Stimulated activated CD4-positive, alpha-beta T cell treated with anti-CD3 and anti-CD28 coated beads, Interleukin-2, amount 100 ng/mL, for 48 hours (primary cell): ENCODE measurements at regions not wholly inside any gene's neighbourhood (a gene's known extent, or its start where the extent isn't known, plus 50 kb on each side); places are given as distances from the start of the nearest gene placed in this dataset.
"Not testable (repeated sequence)": the region's sequence is repeated elsewhere in the genome, so short reads cannot be mapped to it uniquely, and the experiment has no call there.

Source experiments
- DNase-seq, 2 donors: peaks; one replicate each; pipeline ENCODE4 v3.0.0-alpha.2; 2020

DNA sequence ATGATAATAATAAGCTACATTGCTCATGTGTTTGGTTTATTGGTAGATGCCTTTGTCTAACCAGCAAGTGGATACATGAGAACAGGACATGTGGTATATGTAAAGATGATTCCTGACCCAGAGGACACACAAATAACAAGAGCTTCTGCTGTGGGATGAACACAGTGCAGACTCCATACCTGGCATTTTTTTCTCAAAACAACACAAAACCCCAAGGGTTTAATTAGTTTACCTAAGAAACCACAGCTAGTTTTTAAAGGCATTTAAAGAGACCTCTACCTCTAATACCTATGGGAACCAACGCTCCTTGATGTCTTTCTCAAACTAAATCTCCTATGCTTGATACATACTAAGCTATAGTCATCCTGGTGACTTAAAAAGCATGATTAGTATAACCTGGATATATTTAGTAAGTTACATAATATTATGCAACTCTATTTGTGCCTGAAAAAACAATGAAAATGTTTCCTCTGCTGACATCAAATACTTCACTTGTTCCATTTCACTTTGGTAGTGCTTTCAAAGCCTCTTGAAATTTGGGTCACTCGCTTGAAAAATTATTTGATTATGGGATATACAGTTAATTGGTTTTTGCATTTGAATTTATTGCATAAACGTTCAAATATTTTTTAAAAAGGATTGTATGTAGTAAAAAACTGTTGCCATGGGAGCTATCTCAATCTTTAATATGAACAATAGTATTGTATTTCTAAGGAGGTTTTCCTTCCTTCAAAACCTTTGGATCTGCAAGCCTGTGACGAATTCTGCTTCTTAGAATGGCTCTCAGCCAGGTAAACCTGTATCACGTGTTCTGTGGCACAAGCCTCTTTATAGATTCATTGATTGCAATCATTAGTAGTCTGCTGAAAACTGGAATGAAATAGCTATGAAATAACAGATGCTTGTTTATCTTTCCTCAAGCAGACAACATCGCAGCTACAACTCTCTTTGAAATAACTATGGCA is 233.0 kb upstream of the KCNMB2 start:
- DNase-seq = no peak

DNA sequence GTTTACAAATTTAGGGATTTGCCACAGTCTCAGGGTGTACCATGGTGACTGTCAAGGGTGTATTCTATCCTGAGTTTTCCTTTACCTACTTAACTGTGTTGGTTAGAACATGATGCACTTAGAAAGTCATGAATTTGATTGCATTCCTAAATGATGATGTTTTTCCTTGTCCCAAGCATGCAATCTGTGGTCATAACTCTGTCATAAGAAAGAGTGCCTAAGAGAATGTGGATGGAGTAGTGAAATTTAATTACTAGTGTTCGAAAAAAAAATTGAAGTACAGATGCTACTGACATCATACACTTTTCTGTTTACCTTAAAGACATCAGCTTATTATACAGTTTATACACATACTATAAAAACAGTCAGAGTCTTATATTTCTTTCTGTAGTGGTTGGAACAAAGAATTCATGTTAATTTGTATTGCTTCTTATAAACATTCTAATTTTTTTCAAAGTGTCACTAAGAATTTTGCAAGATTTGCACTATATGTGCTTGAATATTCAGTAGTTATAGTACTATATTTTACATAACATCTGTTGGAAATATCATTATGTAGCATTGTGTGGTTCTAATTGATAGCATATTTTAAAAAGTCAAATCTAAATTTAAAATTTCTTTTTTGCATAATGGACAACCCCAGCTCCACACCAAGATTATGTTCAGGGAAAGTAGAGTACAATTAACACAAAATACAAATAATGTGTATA is 231.3 kb upstream of the KCNMB2 start:
- no peak for DNase-seq

DNA sequence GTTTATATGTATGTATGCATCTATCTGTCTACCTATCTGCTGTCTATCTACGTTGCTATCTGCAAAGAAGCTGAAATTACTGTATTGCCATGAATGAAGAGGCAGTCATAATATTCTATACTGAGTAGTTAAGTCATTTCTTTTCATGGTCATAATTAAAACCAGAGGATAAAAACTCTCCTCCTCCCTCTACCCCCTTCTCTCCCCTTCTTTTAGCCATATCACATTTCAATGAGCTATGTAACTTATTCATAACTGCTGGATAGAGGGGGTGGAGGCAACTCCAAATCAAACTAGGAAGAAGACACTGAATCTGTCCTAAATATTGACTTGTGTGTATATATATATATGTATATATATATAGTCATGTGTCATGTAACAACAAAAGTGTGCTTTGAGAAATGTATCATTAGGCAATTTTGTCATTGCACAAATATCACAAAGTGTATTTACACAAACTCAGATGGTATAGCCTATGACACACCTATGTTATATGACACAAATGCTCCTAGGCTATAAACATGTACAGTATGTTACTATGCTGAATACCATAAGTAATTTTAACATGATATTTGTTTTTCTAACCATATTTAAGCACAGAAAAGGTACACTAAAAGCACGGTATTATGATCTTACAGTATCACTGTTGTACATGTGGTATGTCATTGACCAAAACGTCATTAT is 229.7 kb upstream of the KCNMB2 start:
- no peak for DNase-seq

DNA sequence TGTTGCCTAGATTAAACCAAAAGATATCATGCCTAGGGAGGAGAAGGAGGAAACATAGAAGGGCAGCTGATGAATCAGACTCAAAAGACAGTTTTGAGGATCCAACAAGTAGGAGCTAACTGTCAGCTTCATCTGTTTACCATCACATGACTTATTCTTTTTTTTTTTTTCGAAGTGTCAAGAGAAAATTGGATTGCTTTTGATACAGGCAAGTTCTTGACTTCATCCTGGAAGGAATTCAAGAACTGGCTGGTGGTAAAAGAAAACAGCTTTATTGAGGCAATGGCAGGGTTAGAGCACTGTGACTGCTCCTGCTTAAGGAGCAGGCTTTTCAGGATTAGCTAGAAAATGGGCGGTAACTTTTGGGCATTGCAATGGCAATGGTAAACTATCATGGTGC is 227.5 kb upstream of the KCNMB2 start:
- DNase-seq = no peak

DNA sequence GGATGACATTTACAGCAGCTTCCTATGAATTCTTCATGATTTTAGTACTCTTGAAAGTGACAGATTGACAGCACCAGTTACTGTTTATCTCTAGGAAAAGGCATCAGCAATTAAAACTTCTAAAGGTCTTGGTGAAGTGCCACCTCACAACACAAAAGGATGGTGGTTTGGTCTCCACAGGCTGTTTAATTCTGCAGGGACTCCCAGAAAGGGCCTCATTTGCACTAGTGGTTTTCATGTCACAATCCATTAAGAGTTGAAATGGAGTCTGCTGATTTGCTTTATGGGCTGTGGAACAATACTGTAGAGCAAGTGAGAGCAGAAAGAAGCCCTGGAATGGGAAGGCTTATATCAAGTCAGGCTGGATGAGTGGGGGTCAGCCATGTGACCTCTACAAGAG is 225.3 kb upstream of the KCNMB2 start:
- no peak for DNase-seq

DNA sequence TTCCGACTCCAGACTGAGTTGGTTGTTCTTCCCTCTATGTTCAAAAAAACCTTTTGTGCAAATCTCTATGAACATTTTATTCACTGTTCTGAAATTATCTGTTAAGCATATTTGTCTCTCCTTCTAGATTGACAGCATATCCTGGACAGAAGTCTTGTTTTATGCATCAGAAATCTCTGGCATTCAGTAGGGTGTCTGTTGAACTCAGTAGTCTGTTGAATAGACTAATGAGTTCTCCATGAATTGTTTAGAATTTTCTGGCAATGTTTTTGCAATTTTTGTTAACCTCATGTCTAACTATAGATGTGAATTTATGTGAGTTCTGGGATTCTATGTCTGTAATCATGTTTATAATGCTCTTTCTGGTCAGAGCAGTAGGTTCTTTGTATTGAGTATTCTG is 222.5 kb upstream of the KCNMB2 start:
- DNase-seq = no peak

DNA sequence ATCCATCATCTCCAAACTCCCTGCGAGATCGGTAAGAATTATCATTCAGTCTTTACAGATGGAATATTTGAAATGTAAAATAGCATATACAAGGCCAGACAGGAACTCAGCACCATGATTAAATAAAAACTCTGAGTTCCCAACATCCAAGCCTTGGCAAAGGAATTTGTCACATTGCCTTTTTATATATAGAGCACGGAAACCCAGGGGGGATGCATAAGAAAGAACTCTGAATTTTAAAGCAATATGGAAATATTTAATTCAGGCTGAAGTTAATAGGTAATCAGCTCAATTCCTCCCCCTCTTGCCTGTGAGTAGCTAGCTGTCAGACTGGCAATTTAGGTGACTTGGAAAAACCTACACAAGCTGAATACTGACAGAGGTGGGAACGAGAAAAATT is 217.9 kb upstream of the KCNMB2 start:
- DNase-seq = no peak

DNA sequence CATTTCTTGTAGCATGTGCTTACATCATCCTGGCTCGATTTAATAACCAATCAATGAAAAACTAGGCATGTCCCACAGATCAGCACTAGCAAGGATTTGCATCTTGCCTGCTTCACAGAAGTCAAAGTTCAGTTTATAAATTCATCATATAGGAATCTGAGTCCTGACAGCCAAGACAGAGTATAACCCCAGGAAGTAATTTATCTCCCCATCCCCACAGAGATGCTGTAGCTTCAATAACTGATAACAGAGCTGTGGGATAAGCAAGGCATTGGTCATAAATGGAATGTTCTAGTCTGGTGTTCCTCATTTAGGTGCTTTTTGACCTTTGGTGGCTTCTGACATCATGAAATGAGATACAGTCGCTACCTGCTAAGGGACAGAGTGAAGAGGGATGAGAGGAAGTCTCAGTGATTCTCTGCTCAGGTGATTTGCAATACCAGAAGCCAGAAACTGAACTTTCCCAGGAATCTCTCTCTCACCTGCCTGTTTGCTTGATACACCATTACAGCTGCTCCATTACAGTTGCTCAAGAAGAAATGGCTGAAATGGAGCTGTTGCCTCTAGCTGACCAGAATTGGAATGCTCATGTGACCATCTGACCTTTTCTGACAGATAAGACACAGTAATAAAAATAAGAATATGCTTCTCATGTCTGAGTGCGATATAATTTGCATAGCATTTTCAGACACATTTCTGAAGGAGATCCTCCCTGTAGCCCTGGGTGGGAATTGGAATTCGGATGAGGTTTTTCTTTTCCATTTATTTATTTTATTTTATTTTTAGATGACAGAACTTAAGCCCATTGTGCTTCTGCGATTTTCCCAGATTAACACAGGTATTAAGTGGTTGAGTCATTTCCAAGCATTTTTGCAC is 217.1 kb upstream of the KCNMB2 start:
- DNase-seq = no peak

DNA sequence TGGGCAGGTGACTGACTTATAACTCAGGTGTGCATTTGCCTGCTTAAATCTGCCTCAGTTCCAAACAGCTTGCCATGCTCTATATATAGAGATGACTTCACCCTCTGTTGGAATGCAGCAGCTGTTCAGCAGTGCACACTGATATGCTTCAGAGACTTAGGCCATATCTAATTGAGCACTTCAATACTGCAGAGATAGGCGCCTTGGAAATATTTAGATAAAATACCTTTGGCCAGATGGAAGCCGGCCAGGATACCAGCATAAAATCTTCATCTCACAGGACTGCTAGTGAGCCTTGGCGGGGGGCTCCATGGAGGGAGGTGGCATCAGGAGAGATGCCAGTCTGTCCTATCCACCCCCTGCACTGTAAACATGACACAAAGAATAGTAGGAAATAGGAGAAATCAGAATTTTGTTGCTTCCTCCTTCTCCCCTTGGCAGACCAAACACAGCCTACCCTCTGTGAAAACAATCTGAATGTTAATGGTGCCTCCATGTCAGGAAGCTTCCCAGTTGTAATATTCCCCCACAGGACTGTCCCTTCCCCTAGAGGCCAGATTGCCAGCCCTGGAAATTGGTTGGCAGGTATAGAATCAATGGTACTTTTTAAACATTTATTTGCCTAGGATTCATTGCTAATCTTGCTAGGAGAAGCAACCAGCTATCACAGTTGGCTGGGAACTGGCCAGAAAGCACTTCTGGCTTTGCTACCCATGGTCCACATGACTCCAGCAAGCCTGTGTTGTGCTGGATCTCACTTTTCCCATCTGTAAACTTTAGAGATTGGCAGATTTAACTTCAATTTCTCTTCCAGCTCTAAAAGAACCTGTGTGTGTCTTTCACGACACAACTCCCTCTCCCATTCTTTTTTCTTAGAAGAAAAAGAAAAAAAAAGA is 215.5 kb upstream of the KCNMB2 start:
- DNase-seq = no peak

DNA sequence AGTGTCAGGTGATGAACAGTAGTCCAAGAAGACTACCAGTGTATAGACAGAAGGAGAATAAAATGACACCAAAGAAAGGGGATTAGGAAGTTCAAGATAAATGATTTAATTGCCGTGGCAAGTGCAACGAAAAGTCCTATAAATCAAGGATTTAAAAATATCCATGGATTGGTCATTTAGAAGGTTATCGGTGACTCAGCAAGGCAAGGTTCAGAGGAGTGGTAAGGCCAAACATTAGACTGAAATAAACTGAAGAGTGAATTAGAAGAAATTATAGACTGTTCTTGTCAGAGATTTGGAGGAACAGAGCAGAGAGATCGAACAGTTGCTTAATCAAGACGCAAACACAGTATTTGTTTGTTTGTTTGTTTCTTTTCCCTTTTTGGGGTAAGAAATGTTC is 211.9 kb upstream of the KCNMB2 start:
- no peak for DNase-seq

DNA sequence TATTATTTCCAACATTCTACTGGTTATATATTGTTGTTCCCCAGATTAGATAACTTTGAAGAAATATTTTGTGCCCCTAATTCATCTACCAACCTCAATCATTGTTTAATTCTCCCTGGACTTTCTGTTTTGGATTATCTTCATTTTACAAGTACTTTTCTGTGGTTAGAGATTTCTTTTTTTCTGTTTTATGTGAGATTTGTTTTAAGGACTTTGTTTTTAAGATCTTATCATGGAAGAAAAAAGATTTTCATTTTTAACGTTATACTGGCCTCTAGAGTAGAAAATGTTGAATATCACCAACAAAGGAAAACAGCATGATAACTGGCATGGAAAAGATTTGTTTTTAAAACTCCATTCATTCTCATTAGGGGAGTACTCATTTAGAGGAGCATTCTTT is 210.9 kb upstream of the KCNMB2 start:
- DNase-seq = no peak

DNA sequence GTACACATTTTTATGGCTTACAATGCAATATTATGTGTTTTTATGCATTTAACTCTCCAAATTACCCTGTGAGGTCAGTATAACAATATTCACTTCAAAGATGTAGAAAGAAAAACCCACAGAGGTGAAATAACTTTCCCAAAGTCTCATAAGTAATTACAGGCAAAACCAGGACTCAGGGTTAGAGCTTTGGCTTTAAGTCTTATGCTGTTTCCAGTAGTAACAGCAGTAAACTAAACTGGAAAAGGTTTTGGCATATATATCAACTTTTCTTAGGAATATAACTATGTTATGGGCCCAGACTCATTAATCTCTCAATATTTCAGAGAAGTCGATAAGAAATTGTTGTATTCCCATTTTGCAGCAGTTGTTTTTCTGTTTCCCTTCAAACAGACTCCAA is 206.3 kb upstream of the KCNMB2 start:
- DNase-seq = no peak

DNA sequence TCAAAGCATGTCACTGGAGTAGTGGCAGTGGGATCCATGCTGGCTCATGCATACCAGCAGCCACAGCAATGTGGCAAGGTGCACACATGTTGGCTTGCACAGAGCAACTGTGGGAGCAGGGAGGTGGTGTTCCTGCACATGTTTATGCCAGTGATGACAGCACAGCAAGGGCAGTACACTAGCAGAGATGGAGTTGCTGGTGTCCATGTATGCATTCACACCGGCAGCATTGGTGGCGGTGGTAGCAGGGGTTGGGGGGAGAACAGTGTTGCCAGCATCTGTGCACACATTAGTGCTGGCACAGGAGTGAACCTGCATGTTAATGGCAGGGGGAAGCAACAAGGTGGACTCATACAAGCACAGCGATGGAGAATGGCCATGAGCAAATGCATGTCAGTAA is 202.0 kb upstream of the KCNMB2 start:
- DNase-seq = no peak

DNA sequence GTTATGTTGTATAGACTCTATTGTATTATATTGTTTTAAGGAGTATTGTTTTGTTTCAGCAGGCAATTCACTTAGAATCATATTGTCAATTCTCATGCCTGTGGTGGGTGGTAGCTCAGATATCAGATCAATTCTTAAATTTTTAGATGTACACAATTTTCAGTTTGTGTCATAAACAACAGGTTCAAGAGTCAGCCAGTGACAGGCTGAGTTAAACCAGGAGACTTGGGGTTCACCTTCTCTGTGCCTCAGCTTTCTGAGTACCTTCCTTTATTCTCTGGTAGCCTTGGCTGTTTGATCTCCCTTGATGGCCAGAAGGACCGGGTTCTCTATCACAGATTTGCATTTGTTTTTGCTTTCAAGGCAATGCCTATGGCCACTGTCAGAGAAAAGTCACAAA is 199.9 kb upstream of the KCNMB2 start:
- no peak for DNase-seq

DNA sequence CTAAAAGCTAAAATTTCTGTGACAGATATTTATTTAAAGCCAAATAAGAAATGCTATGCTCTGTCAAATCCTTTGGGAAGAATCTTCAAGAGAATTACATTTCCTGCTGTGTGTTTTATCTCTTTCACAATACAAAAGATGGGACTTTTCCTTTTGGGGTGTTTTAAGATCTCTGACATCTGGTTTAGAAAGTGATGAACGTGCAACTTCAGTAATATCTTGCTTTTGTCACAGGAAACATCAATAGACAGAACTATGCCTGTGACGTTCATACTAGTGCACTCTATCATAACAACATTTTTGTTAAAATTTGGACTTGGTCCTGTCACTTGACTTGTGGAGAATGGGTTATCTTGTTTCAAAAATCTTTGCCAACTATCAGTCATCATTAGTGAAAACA is 195.7 kb upstream of the KCNMB2 start:
- DNase-seq = no peak

DNA sequence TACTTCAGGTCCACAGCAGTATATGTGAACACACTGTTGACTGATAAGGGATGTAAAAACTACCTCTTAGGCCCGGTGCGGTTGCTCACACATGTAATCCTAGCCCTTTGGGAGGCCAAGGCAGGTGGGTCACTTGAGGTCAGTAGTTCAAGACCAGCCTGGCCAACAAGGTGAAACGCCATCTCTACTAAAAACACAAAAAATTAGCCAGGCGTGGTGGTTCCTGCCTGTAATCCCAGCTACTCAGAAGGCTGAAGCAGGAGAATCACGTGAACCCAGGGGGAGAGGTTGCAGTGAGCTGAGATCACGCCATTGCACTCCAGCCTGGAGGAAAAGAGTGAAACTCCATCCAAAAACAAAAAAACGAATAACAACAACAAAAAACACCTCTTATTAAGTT is 194.6 kb upstream of the KCNMB2 start:
- no peak for DNase-seq

DNA sequence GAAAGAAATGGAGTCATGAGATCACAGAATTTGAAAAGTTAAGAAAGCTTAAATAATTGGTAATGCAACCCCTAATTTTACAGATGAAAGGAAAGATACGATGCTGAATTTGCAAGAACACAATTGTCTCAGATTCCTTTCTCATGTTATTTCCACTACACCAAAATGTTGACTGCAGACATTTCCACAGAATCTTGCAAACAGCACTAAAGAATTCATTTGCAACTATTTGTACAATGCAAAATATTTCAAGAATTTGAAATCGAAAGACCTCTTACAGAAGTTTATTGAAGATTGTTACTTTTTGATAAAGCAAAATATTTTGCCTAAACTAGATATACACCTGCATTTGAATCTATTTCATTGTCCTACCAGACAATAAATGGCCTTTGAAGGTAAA is 194.1 kb upstream of the KCNMB2 start:
- no peak for DNase-seq

DNA sequence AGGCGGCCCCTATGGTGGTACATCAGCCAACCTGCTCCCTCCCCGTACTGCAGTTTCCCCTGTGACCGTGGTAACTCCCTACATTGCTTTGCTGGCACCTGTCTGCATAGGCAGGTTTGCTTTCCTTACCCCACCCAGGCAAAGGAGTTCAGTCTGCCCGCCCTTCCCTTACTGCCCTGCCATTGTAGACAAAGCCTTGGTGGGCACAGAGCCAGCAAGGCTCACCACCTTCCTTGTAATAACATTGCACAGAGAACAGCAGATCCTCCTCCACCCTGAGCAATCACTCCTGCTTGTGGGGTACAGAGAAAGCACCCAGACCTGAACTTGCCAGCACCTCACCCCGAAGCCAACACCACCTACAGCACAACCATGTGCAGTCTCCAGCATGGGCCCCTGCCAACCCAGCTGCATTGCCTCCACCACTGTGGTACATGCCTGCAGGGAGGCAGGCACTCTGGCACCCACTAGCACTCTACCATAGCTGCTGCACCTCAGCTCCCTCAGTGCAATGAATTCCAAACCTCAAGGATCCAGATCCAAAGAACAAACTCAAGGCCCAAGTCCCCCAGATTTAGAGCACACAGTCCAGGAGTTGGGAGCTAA is 192.7 kb upstream of the KCNMB2 start:
- DNase-seq = no peak

DNA sequence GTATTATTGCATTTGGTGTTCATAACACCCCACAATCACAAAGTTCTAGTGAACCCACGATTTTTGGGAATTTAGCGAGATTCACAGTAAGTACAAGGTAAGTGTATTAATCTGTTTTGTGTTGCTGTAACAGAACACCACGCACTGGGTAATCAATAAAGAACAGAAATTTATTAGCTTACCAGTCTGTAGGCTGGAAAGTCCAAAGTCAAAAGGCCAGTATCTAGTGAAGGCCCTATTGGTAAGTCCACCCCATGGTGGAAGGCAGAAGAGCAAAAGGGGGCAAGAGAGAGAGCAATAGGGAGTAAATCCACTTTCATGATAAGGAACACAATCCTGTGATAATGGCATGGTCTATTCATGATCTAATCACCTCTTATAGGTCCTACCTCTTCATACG is 190.3 kb upstream of the KCNMB2 start:
- no peak for DNase-seq

DNA sequence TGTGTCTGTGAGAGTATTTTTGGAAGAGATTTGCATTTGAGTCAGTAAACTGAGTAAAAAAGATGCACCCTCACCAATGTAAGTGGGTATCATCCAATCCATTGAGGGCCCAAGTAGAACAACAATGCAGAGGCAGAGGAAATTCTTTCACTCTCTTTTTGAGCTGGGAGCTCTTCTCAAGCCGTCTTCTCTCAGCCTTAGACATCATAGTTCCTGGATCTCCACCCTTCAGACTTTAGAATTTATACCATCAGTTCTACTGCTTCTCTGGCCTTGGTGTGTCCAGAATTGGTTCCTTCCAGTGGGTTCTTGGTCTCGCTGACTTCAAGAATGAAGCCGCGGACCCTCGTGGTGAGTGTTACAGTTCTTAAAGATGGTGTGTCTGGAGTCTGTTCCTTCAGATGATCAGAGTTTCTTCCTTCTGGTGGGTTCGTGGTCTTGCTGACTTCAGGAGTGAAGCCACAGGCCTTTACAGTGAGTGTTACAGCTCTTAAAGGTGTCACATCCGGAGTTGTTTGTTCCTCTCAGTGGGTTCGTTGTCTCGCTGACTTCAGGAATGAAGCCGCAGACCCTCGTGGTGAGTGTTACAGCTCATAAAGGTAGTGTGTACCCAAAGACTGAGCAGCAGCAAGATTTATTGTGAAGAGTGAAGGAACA is 187.5 kb upstream of the KCNMB2 start:
- not testable (repeated sequence) for DNase-seq

DNA sequence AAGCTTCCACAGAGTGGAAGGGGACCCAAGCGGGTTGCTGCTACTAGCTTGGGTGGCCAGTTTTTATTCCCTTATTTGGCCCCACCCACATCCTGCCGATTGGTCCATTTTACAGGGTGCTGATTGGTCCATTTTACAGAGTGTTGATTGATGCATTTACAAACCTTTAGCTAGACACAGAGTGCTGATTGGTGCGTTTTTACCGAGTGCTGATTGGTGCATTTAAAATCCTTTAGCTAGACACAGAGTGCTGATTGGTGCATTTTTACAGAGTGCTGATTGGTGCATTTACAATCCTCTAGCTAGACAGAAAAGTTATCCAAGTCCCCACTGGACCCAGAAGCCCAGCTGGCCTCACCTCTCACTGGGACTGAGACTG is 187.0 kb upstream of the KCNMB2 start:
- DNase-seq = not testable (repeated sequence)
